ENCODE measurements at regions not wholly inside any gene's neighbourhood (a gene's known extent, or its start where the extent isn't known, plus 50 kb on each side); places are given as distances from the start of the nearest gene placed in this dataset.

DNA sequence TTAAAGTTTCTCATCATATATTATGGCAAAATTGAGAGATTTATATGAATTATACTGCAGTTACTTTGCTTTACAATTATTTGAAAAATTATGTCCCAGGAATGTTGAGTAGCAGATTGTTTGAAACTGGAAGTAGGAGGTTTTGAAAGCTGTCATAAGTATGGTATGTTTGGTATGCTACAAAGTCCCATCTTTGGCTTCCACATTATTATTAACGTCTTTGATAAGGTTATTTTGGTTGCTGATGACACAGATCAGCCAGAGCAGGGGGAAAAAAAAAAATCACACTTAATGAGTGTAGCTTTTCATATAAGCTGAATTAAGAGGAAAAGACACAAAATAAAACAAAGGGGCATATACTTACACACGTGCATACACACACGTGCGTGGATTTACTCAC lies 130.1 kb downstream of the SLITRK1 start:
- Histone ChIP-seq H2AFZ (ENCODE audit: low read depth) (no peak overlapping the region), H3K27ac (no peak overlapping the region), H3K9ac (no peak overlapping the region), H3K79me2 (ENCODE audit: insufficient read depth, low read depth) (no peaks in the 10 kb centered on the region), H3K4me3 (IDR thresholded peaks at IDR 0.05; ENCODE audit: insufficient read depth, low read depth, low read length) (no peak overlapping the region), H3K27me3 (ENCODE audit: insufficient read depth, low read depth) (no peaks in the 10 kb centered on the region), H3K4me2 (no peak overlapping the region), H4K20me1 (ENCODE audit: insufficient read depth) (no peaks in the 10 kb centered on the region), H3K4me1 (ENCODE audit: low read depth, poor library complexity, severe bottlenecking) (no peaks in the 10 kb centered on the region), H3K36me3 (ENCODE audit: insufficient read depth) (no peaks in the 10 kb centered on the region)
- TF ChIP-seq, protein P1, sequence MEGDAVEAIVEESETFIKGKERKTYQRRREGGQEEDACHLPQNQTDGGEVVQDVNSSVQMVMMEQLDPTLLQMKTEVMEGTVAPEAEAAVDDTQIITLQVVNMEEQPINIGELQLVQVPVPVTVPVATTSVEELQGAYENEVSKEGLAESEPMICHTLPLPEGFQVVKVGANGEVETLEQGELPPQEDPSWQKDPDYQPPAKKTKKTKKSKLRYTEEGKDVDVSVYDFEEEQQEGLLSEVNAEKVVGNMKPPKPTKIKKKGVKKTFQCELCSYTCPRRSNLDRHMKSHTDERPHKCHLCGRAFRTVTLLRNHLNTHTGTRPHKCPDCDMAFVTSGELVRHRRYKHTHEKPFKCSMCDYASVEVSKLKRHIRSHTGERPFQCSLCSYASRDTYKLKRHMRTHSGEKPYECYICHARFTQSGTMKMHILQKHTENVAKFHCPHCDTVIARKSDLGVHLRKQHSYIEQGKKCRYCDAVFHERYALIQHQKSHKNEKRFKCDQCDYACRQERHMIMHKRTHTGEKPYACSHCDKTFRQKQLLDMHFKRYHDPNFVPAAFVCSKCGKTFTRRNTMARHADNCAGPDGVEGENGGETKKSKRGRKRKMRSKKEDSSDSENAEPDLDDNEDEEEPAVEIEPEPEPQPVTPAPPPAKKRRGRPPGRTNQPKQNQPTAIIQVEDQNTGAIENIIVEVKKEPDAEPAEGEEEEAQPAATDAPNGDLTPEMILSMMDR (conservative IDR thresholded peaks at IDR 0.05; ENCODE audit: low read depth, low read length): no peak

DNA sequence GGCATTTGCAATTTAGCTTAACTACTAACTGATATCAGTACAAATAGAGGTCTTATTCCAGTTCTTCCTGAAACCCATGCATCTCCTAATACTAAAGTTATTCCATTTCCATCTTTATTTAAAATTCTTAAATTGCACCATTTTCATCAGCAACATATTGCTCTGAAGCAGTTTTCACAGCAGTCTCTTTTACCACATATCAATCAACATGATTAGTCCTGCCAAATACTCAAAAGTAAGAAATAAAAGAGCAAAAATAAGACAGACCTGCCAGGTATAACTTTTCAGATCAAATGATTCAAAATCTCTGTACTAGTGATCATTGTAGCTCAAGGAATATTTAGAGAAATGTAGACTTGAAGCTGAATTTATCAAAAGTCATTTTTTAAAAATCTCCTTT lies 141.7 kb downstream of the SLITRK1 start:
- TF ChIP-seq, protein P1 (conservative IDR thresholded peaks at IDR 0.05; ENCODE audit: low read depth, low read length): no peak
- Histone ChIP-seq H3K4me1 (ENCODE audit: low read depth, poor library complexity, severe bottlenecking) (no peaks in the 10 kb centered on the region), H3K4me2 (no peak overlapping the region), H3K27ac (no peak overlapping the region), H3K9ac (no peak overlapping the region), H4K20me1 (ENCODE audit: insufficient read depth) (no peaks in the 10 kb centered on the region), H3K27me3 (ENCODE audit: insufficient read depth, low read depth) (no peaks in the 10 kb centered on the region), H3K36me3 (ENCODE audit: insufficient read depth) (no peaks in the 10 kb centered on the region), H2AFZ (ENCODE audit: low read depth) (no peak overlapping the region), H3K4me3 (IDR thresholded peaks at IDR 0.05; ENCODE audit: insufficient read depth, low read depth, low read length) (no peak overlapping the region), H3K79me2 (ENCODE audit: insufficient read depth, low read depth) (no peaks in the 10 kb centered on the region)

DNA sequence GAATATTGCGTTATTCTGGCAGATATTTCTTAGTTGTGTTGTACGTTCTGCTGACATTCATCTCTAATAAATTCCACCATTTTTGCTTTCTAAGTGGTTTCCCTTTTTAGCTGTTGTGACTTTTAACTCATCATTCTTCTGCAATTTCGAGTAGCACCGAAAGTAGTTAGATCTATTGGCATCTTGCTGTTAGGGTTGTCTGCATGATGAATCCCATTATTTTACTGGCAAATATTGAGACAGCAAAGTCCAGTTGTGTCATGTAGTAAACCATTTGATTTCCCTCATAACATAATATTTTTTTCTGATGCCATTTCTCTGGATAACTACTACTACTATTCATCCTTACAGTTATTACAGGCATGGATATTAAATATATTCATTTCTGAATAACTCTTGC lies 143.9 kb downstream of the SLITRK1 start:
- no peak overlapping the region for H3K27ac ChIP-seq
- TF ChIP-seq, protein P1 (conservative IDR thresholded peaks at IDR 0.05; ENCODE audit: low read depth, low read length): no peak
- H4K20me1 ChIP-seq (ENCODE audit: insufficient read depth): no peaks in the 10 kb centered on the region
- no peak overlapping the region for H2AFZ ChIP-seq (ENCODE audit: low read depth)
- H3K27me3 ChIP-seq (ENCODE audit: insufficient read depth, low read depth): no peaks in the 10 kb centered on the region
- no peaks in the 10 kb centered on the region for H3K36me3 ChIP-seq (ENCODE audit: insufficient read depth)
- no peak overlapping the region for H3K4me3 ChIP-seq (IDR thresholded peaks at IDR 0.05; ENCODE audit: insufficient read depth, low read depth, low read length)
- H3K9ac ChIP-seq: no peak overlapping the region
- H3K4me1 ChIP-seq (ENCODE audit: low read depth, poor library complexity, severe bottlenecking): no peaks in the 10 kb centered on the region
- no peaks in the 10 kb centered on the region for H3K79me2 ChIP-seq (ENCODE audit: insufficient read depth, low read depth)
- H3K4me2 ChIP-seq: no peak overlapping the region

DNA sequence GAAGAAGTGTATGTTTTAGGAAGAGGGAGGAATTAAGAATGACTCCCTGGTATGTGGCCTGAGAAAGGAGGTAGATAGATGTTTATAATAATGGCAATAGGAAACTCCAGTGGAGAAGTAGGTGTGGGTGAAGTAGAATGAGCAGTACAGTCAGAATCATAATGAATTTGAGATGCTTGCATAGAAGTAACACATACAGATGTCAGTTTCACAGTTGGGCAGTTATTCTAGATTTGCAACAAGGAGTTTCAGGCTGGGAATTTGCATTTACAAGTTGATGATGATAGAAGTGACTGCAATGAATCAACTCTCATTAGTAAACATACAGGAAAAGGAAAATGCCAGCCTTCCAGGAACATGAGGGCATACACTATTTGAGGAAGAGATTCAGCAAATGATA lies 149.0 kb downstream of the SLITRK1 start:
- Histone ChIP-seq H3K79me2 (ENCODE audit: insufficient read depth, low read depth) (no peaks in the 10 kb centered on the region), H3K36me3 (ENCODE audit: insufficient read depth) (no peaks in the 10 kb centered on the region), H2AFZ (ENCODE audit: low read depth) (no peak overlapping the region), H3K9ac (no peak overlapping the region), H3K27me3 (ENCODE audit: insufficient read depth, low read depth) (no peaks in the 10 kb centered on the region), H3K4me2 (no peak overlapping the region), H3K4me1 (ENCODE audit: low read depth, poor library complexity, severe bottlenecking) (no peaks in the 10 kb centered on the region), H3K4me3 (IDR thresholded peaks at IDR 0.05; ENCODE audit: insufficient read depth, low read depth, low read length) (no peak overlapping the region), H4K20me1 (ENCODE audit: insufficient read depth) (no peaks in the 10 kb centered on the region), H3K27ac (no peak overlapping the region)
- TF ChIP-seq, protein P1 (conservative IDR thresholded peaks at IDR 0.05; ENCODE audit: low read depth, low read length): no peak

DNA sequence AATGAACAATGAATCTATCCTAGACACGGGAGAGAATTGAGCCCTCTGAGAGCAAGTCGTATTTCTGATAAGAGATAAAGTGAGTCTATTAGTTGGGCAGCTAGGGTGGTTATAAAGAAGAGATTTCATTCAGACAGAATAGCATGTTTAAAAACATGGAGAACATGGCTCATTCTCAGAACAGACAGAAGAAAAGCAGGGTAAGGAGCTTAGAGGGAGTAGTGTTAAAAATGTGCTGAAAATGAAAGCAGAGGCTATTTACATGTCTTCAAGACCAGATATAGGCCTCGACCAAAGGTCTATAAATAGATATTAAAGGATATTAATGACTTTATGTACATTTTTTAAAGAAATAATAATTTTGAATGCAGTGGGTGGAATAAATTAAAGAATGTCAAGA lies 149.5 kb downstream of the SLITRK1 start:
- Histone ChIP-seq H3K4me1 (ENCODE audit: low read depth, poor library complexity, severe bottlenecking) (no peaks in the 10 kb centered on the region), H2AFZ (ENCODE audit: low read depth) (no peak overlapping the region), H4K20me1 (ENCODE audit: insufficient read depth) (no peaks in the 10 kb centered on the region), H3K36me3 (ENCODE audit: insufficient read depth) (no peaks in the 10 kb centered on the region), H3K27ac (no peak overlapping the region), H3K4me2 (no peak overlapping the region), H3K4me3 (IDR thresholded peaks at IDR 0.05; ENCODE audit: insufficient read depth, low read depth, low read length) (no peak overlapping the region), H3K27me3 (ENCODE audit: insufficient read depth, low read depth) (no peaks in the 10 kb centered on the region), H3K9ac (no peak overlapping the region), H3K79me2 (ENCODE audit: insufficient read depth, low read depth) (no peaks in the 10 kb centered on the region)
- TF ChIP-seq, protein P1 (conservative IDR thresholded peaks at IDR 0.05; ENCODE audit: low read depth, low read length): no peak

Data from KMS-11 (cell line).